Liver (tissue), 8 donors: ENCODE measurements at regions not wholly inside any gene's neighbourhood (a gene's known extent, or its start where the extent isn't known, plus 50 kb on each side); places are given as distances from the start of the nearest gene placed in this dataset.

Experiments
- DNase-seq: peaks from one replicate; pipeline ENCODE4 v3.0.0-alpha.2; 2017; ENCODE audit warnings: low spot score
- H3K27ac ChIP-seq, 2 donors: one replicate each; pipeline ENCODE4 v1.7.0; 2013; ENCODE audit warnings: inconsistent platforms in 2 of 2, low read length in 2 of 2, control low read depth in 1 of 2, low read depth in 1 of 2, mild to moderate bottlenecking in 1 of 2
- H3K27me3 ChIP-seq, 4 donors: one replicate each; pipeline versions ENCODE4 v1.6.1 to v1.7.0; 2013; ENCODE audit warnings: low read length in 3 of 4, inconsistent platforms in 1 of 4, mild to moderate bottlenecking in 1 of 4, moderate library complexity in 1 of 4; ENCODE audit not compliant: control insufficient read depth in 4 of 4, insufficient read depth in 4 of 4
- H3K36me3 ChIP-seq, 4 donors: one replicate each; pipeline versions ENCODE4 v1.6.1 to v1.7.0; 2013; ENCODE audit warnings: low read length in 3 of 4, mild to moderate bottlenecking in 3 of 4, low read depth in 1 of 4, moderate library complexity in 1 of 4; ENCODE audit not compliant: control insufficient read depth in 4 of 4, insufficient read depth in 3 of 4
- H3K4me1 ChIP-seq, 4 donors: one replicate each; pipeline versions ENCODE4 v1.6.1 to v1.7.0; 2013; ENCODE audit warnings: low read length in 3 of 4, mild to moderate bottlenecking in 3 of 4, moderate library complexity in 1 of 4; ENCODE audit not compliant: control insufficient read depth in 4 of 4, insufficient read depth in 4 of 4
- H3K4me3 ChIP-seq, 3 donors: one replicate each; pipeline versions ENCODE4 v1.6.1 to v1.7.0; 2013; ENCODE audit warnings: low read length in 3 of 3, control low read depth in 1 of 3, low read depth in 1 of 3, mild to moderate bottlenecking in 1 of 3
- H3K9ac ChIP-seq, 2 donors: one replicate each; pipeline ENCODE4 v1.7.0; 2013; ENCODE audit warnings: low read length in 2 of 2, mild to moderate bottlenecking in 2 of 2, moderate library complexity in 2 of 2, control low read depth in 1 of 2, low read depth in 1 of 2
- H3K9me3 ChIP-seq, 4 donors: one replicate each; pipeline versions ENCODE4 v1.6.1 to v1.7.0; 2013; ENCODE audit warnings: low read length in 3 of 4; ENCODE audit not compliant: control insufficient read depth in 4 of 4
- CTCF ChIP-seq: fragments of 150-350 bp; IDR thresholded peaks from 2 replicates; pipeline ENCODE4 v1.5.1; 2017; ENCODE audit warnings: improper control_type of control experiment, low read depth, low read length; ENCODE audit not compliant: missing input control
- EGR1 ChIP-seq, 2 donors: IDR thresholded peaks; 2 replicates each; pipeline ENCODE4 v1.6.1; 2016 to 2018; ENCODE audit warnings: antibody characterized with exemption in 2 of 2, low read depth in 2 of 2
- FOXA1 ChIP-seq: IDR thresholded peaks from 2 replicates; pipeline ENCODE4 v1.6.1; 2016; ENCODE audit warnings: antibody characterized with exemption
- FOXA2 ChIP-seq: IDR thresholded peaks from 2 replicates; pipeline ENCODE4 v1.6.1; 2016; ENCODE audit warnings: antibody characterized with exemption
- GABPA ChIP-seq, 2 donors: IDR thresholded peaks in 1 of 2; conservative IDR thresholded peaks in 1 of 2; 2 replicates each; pipeline ENCODE4 v1.6.1; 2016; ENCODE audit warnings: antibody characterized with exemption in 2 of 2, mild to moderate bottlenecking in 1 of 2, moderate library complexity in 1 of 2
- HNF4A ChIP-seq, 2 donors: conservative IDR thresholded peaks; 2 replicates each; pipeline ENCODE4 v1.6.1; 2016; ENCODE audit warnings: antibody characterized with exemption in 2 of 2, mild to moderate bottlenecking in 2 of 2
- HNF4G ChIP-seq: IDR thresholded peaks from 2 replicates; pipeline ENCODE4 v1.6.1; 2016; ENCODE audit warnings: antibody characterized with exemption
- JUND ChIP-seq, 2 donors: IDR thresholded peaks; 2 replicates each; pipeline ENCODE4 v1.6.1; 2016; ENCODE audit warnings: antibody characterized with exemption in 2 of 2
- MAX ChIP-seq: IDR thresholded peaks from 2 replicates; pipeline ENCODE4 v1.6.1; 2016; ENCODE audit warnings: antibody characterized with exemption
- NR2F2 ChIP-seq: IDR thresholded peaks from 2 replicates; pipeline ENCODE4 v1.6.1; 2016; ENCODE audit warnings: antibody characterized with exemption
- RAD21 ChIP-seq, 2 donors: IDR thresholded peaks; 2 replicates each; pipeline ENCODE4 v1.6.1; 2016; ENCODE audit warnings: antibody characterized with exemption in 2 of 2, mild to moderate bottlenecking in 2 of 2
- REST ChIP-seq: IDR thresholded peaks from 2 replicates; pipeline ENCODE4 v1.6.1; 2016; ENCODE audit warnings: antibody characterized with exemption, mild to moderate bottlenecking
- RXRA ChIP-seq, 2 donors: IDR thresholded peaks; 2 replicates each; pipeline ENCODE4 v1.6.1; 2017 to 2018; ENCODE audit warnings: antibody characterized with exemption in 2 of 2, mild to moderate bottlenecking in 1 of 2
- SP1 ChIP-seq: IDR thresholded peaks from 2 replicates; pipeline ENCODE4 v1.6.1; 2018; ENCODE audit warnings: antibody characterized with exemption, mild to moderate bottlenecking
- TAF1 ChIP-seq: conservative IDR thresholded peaks from 2 replicates; pipeline ENCODE4 v1.6.1; 2016; ENCODE audit warnings: antibody characterized with exemption, mild to moderate bottlenecking
- YY1 ChIP-seq: IDR thresholded peaks from 2 replicates; pipeline ENCODE4 v1.6.1; 2016; ENCODE audit warnings: antibody characterized with exemption, mild to moderate bottlenecking
- ZBTB33 ChIP-seq: IDR thresholded peaks from 2 replicates; pipeline ENCODE4 v1.6.1; 2016; ENCODE audit warnings: antibody characterized with exemption
- WGBS: extraction: QIAGEN DNeasy Blood & Tissue Kit; methylation state at CpG from one replicate; pipeline ENCODE4 v1.1.7; 2013; 5-methylcytosine and 5-hydroxymethylcytosine counted together
- TF ChIP-seq, protein P1 (sequence below): IDR thresholded peaks from 2 replicates; pipeline ENCODE4 v1.6.1; 2016; ENCODE audit warnings: antibody characterized with exemption
- donor health status: healthy.
- donor health status: healthy.
- donor health status: healthy.
- donor health status: healthy.
- donor health status: healthy.

DNA sequence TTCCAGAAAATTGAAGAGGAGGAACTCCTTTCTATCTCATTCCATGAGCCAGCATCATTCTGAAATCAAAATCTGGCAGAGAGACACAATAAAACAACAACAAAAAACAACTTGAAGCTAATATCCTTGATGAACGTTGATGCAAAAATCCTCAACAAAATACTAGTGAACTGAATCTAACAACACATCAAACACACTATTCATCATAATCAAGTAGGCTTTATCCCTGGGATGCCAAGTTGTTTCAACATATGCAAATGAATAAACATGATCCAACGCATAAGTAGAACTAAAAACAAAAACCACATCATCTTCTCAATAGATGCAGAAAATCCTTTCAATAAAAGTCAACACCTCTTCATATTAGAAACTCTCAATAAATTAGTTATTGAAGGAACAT is 335.3 kb upstream of the BRINP3 start:
- TF ChIP-seq HNF4G (no peak), REST (no peak), HNF4A (conservative IDR thresholded peaks at IDR 0.05) (no peak), NR2F2 (no peak), TAF1 (no peak)
- H3K9ac ChIP-seq: no peak overlapping the region
- peaks cover 0 to 3% (median 0%) of the 10 kb centered on the region in 4 donors for H3K27me3 ChIP-seq
- H3K4me1 ChIP-seq: no peaks in the 10 kb centered on the region
- no peak overlapping the region for H3K27ac ChIP-seq
- 66% methylated on average over 2 of the region's 2 CpGs for WGBS
- no peaks in the 10 kb centered on the region for H3K9me3 ChIP-seq
- H3K36me3 ChIP-seq: no peaks in the 10 kb centered on the region
- no peak overlapping the region for H3K4me3 ChIP-seq
- DNase-seq: no peak

- no peaks in the 10 kb centered on the region for H3K27me3 ChIP-seq
- H3K9me3 ChIP-seq: no peaks in the 10 kb centered on the region
- no peak for DNase-seq
- no peaks in the 10 kb centered on the region for H3K4me1 ChIP-seq
- TF ChIP-seq RAD21 (IDR thresholded peaks at IDR 0.05) (no peak), HNF4A (conservative IDR thresholded peaks at IDR 0.05) (no peak), FOXA2 (no peak), TAF1 (no peak), YY1 (no peak), SP1 (no peak), GABPA (IDR thresholded peaks at IDR 0.05 in 1 of 2, conservative IDR thresholded peaks at IDR 0.05 in 1 of 2) (no peak), ZBTB33 (no peak), CTCF (no peak), FOXA1 (no peak), JUND (IDR thresholded peaks at IDR 0.05) (no peak), EGR1 (IDR thresholded peaks at IDR 0.05; ENCODE audit: low read depth in 2 of 2) (no peak), MAX (no peak), RXRA (IDR thresholded peaks at IDR 0.05) (no peak)
- TF ChIP-seq, protein P1, sequence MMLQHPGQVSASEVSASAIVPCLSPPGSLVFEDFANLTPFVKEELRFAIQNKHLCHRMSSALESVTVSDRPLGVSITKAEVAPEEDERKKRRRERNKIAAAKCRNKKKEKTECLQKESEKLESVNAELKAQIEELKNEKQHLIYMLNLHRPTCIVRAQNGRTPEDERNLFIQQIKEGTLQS: no peak
- no peak overlapping the region for H3K9ac ChIP-seq
- H3K4me3 ChIP-seq: no peak overlapping the region
- no peak overlapping the region for H3K27ac ChIP-seq
- no peaks in the 10 kb centered on the region for H3K36me3 ChIP-seq
These were observed 354.8 kb upstream of the BRINP3 start for GRCh38 chr1:190832511-190832910.
